Prostate gland (tissue), 2 donors: ENCODE measurements at regions not wholly inside any gene's neighbourhood (a gene's known extent, or its start where the extent isn't known, plus 50 kb on each side); places are given as distances from the start of the nearest gene placed in this dataset.

Source experiments
- DNase-seq: peaks from one replicate; pipeline ENCODE4 v3.0.0-alpha.2; 2019; ENCODE audit warnings: low spot score
- H3K27ac ChIP-seq, 2 donors: fragments of 200-600 bp; sonication (generic); 2 replicates each; pipeline ENCODE4 v1.5.1; 2017 to 2019
- H3K27me3 ChIP-seq: fragments of 200-600 bp; sonication (generic); replicated peaks from 2 replicates; pipeline ENCODE4 v1.5.1; 2019; ENCODE audit not compliant: insufficient read depth
- H3K36me3 ChIP-seq, 2 donors: fragments of 200-600 bp; sonication (generic); 1 replicate in 1 of 2; 2 replicates in 1 of 2; pipeline versions ENCODE4 v1.5.1 to v1.8.1; 2017 to 2019
- H3K4me1 ChIP-seq: fragments of 200-600 bp; sonication (generic); replicated peaks from 2 replicates; pipeline ENCODE4 v1.5.1; 2019
- H3K4me3 ChIP-seq, 2 donors: fragments of 200-600 bp; sonication (generic); 2 replicates each; pipeline ENCODE4 v1.5.1; 2017 to 2019
- H3K9me3 ChIP-seq: fragments of 200-600 bp; sonication (generic); 2 replicates; pipeline ENCODE4 v1.5.1; 2017
- CTCF ChIP-seq, 4 experiments: fragments of 200-600 bp in 2 of 4; fragments of 450-650 bp in 2 of 4; sonication (generic) in 2 of 4; IDR thresholded peaks; 1 replicate in 3 of 4; 2 replicates in 1 of 4; pipeline ENCODE4 v1.5.1; 2016 to 2019; ENCODE audit warnings: antibody characterized with exemption in 4 of 4, mild to moderate bottlenecking in 2 of 4, moderate library complexity in 2 of 4
- POLR2A ChIP-seq: fragments of 450-650 bp; IDR thresholded peaks from one replicate; pipeline ENCODE4 v1.6.1; 2016; ENCODE audit warnings: antibody characterized with exemption, mild to moderate bottlenecking
- POLR2AphosphoS5 ChIP-seq: sonication (generic); formaldehyde crosslinking; IDR thresholded peaks from one replicate; pipeline ENCODE4 v1.6.1; 2017; ENCODE audit warnings: antibody characterized with exemption
- WGBS: methylation state at CpG from one replicate; pipeline ENCODE4 v1.1.5; 2018; 5-methylcytosine and 5-hydroxymethylcytosine counted together
- intact Hi-C: fragments of 100-400 bp; cut with DNase I; formaldehyde crosslinking; loops from one replicate; pipeline ENCODE4 v1.14.2; 2022

DNA sequence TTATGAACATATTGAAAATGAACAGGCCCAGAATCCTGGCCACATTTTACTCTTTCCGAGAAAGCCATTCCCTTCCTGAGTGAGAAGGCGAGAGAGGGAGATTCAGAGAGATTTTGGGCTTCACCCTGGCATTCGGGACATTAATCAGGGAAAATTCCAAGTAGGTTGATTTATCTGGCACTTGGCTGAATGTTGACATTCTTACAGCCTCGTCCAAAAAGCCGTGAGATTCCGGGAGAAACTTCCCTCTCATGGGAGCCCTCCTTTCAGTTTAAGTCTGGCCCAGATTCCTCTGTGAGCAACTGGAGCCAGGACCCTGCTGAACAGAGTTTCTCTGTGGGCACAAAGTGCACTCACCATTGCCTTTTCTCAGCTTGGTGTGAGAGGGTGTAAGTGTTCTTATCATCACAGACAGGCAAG, 129.2 kb upstream of the PEG3 start:
- WGBS: 5% methylated on average over 6 of the region's 6 CpGs
- intact Hi-C loops: no loop called here
- Histone ChIP-seq H3K4me3 (no peak overlapping the region), H3K27ac (no peak overlapping the region), H3K27me3 (peaks cover 4% of the 10 kb centered on the region), H3K36me3 (no peaks in the 10 kb centered on the region), H3K4me1 (no peaks in the 10 kb centered on the region), H3K9me3 (no peaks in the 10 kb centered on the region)
- TF ChIP-seq CTCF (IDR thresholded peaks at IDR 0.05): no peak
- no peak for TF ChIP-seq POLR2A
- TF ChIP-seq POLR2AphosphoS5: no peak
- no peak for DNase-seq

- Histone ChIP-seq H3K9me3 (no peaks in the 10 kb centered on the region), H3K36me3 (no peaks in the 10 kb centered on the region), H3K27ac (no peak overlapping the region), H3K4me1 (no peaks in the 10 kb centered on the region), H3K4me3 (no peak overlapping the region), H3K27me3 (peaks cover 3% of the 10 kb centered on the region)
- DNase-seq: no peak
- intact Hi-C loops: no loop called here
- TF ChIP-seq POLR2A: no peak
- TF ChIP-seq CTCF (IDR thresholded peaks at IDR 0.05): no peak
- no peak for TF ChIP-seq POLR2AphosphoS5
- 69% methylated on average over 14 of the region's 14 CpGs for WGBS
These were observed 130.7 kb upstream of the PEG3 start for GRCh38 chr19:56971230-56971629.

GRCh38 chr19:56972291-56972841, 131.8 kb upstream of the PEG3 start:
- 69% methylated on average over 16 of the region's 16 CpGs for WGBS
- no peaks in the 10 kb centered on the region for H3K4me1 ChIP-seq
- no peak for TF ChIP-seq POLR2A
- TF ChIP-seq CTCF (IDR thresholded peaks at IDR 0.05): no peak
- TF ChIP-seq POLR2AphosphoS5: no peak
- H3K4me3 ChIP-seq: no peak overlapping the region
- H3K27ac ChIP-seq: no peak overlapping the region
- no peak for DNase-seq
- intact Hi-C loops: no loop called here
- peaks cover 3% of the 10 kb centered on the region for H3K27me3 ChIP-seq
- H3K36me3 ChIP-seq: no peaks in the 10 kb centered on the region
- no peaks in the 10 kb centered on the region for H3K9me3 ChIP-seq

- H3K27ac ChIP-seq: no peak overlapping the region
- H3K4me1 ChIP-seq: no peaks in the 10 kb centered on the region
- H3K36me3 ChIP-seq: no peaks in the 10 kb centered on the region
- 34% methylated on average over 12 of the region's 12 CpGs for whole genome bisulfite sequencing
- no peak for TF ChIP-seq POLR2A
- no peak for TF ChIP-seq POLR2AphosphoS5
- TF ChIP-seq CTCF (IDR thresholded peaks at IDR 0.05): no peak
- H3K9me3 ChIP-seq: no peaks in the 10 kb centered on the region
- DNase-seq: no peak
- peaks cover 3% of the 10 kb centered on the region for H3K27me3 ChIP-seq
- intact Hi-C loops: no loop called here
- H3K4me3 ChIP-seq: no peak overlapping the region
These were observed 133.4 kb upstream of the PEG3 start for GRCh38 chr19:56973713-56974555.
